Stromal cell of bone marrow (primary cell): ENCODE measurements at regions not wholly inside any gene's neighbourhood (a gene's known extent, or its start where the extent isn't known, plus 50 kb on each side); places are given as distances from the start of the nearest gene placed in this dataset.
"Not testable (repeated sequence)": the region's sequence is repeated elsewhere in the genome, so short reads cannot be mapped to it uniquely, and the experiment has no call there.

Experiments
- DNase-seq: peaks from one replicate; pipeline ENCODE4 v3.0.0-alpha.2; 2012; ENCODE audit warnings: low read depth

GRCh38 chr13:23086968-23087623 lies 93.7 kb upstream of the SGCG start:
- DNase-seq, result no peak

DNA sequence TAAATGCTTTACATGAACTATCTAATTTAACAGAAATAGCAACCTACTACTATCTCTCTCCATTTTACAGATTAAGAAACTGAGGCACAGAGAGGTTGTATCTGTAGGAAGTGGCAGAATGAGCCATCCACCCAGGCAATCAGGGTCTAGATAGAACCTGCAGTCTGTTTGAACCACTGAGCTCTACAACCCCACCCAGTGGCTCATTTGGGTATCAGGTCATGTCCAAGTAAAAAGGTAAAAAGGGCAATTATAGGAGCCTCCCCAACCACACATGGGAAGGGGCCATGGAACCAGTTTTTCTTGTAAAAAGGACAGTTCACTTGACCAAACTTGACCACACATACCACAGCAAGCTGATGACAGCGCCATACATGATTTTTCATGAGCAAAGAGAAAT lies 92.9 kb upstream of the SGCG start:
- no peak for DNase-seq

GRCh38 chr13:23098161-23098907 lies 82.4 kb upstream of the SGCG start:
- no peak for DNase-seq

GRCh38 chr13:23105051-23105450 lies 75.7 kb upstream of the SGCG start:
- no peak for DNase-seq

GRCh38 chr13:23107665-23108064 lies 73.1 kb upstream of the SGCG start:
- DNase-seq, result no peak

DNA sequence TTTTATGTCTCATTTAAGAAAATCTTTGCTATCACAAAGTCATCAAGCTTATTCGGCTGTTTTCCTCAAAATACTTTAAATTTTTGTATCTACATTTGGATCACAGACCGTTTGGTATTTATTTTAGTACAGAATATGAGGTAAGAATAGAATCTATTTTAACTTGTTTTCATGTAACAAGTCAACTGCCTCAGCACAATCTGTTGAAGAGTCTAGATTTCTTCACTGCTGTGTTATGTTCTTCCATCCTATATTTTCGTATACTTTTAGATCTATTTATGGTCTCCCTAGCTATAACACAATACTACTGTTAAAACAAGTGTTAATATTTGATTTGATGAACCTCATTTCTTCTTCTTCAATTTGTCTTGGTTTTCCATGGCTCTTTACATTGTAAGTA lies 61.6 kb upstream of the SGCG start:
- no peak for DNase-seq

DNA sequence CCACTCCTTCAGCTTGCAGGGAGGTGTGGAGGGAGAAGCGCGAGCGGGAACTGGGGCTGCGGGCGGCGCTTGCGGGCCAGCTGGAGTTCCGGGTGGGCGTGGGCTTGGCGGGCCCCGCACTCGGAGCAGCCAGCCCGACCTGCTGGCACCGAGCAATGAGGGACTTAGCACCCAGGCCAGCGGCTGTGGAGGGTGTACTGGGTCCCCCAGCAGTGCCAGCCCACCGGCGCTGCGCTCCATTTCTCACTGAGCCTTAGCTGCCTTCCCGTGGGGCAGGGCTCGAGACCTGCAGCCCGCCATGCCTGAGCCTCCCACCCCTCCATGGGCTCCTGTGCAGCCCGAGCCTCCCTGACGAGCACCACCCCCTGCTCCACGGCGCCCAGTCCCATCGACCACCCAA lies 53.2 kb upstream of the SGCG start:
- DNase-seq, result not testable (repeated sequence)

DNA sequence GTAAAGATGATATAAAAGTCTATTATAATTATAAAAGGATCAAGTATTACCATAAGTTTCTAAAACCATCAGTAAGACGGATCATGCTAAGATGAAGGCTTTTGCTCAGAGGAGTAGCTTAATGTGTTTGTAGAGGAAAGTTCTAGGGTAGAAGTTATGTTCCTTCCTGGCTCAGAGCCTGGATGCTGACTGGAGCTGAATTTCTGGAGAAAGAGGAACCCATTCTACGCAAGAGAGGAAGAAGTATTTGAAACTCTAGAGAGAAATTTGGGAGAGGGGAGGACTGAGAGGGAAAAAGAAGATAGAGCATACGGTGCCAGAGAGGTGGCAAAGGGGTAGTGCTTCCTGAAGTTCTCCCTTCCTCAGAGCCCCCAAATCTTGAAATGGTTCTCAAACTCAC lies 51.4 kb upstream of the SGCG start:
- DNase-seq, result no peak
